ENCODE measurements at regions not wholly inside any gene's neighbourhood (a gene's known extent, or its start where the extent isn't known, plus 50 kb on each side); places are given as distances from the start of the nearest gene placed in this dataset.

GRCh38 chr1:81042225-81042624 is 758.5 kb upstream of the ADGRL2 start:
- no peaks in the 10 kb centered on the region for H3K4me1 ChIP-seq (ENCODE audit: control insufficient read depth in 2 of 2, insufficient read depth in 2 of 2, low read length in 1 of 2)
- H3K4me3 ChIP-seq (ENCODE audit: low read depth in 1 of 2, low read length in 2 of 2), result no peak overlapping the region
- no peaks in the 10 kb centered on the region for H3K9me3 ChIP-seq (ENCODE audit: control insufficient read depth in 2 of 2, insufficient read depth in 1 of 2, low read depth in 1 of 2, low read length in 1 of 2)
- H3K36me3 ChIP-seq (ENCODE audit: control insufficient read depth in 2 of 2, insufficient read depth in 2 of 2, low read length in 1 of 2), result no peaks in the 10 kb centered on the region
- no peaks in the 10 kb centered on the region for H3K27me3 ChIP-seq (ENCODE audit: control insufficient read depth in 1 of 2, insufficient read depth in 2 of 2, low read length in 2 of 2)
- 67 to 74% methylated on average over 1 of the region's 1 CpG for WGBS, 2 donors
- H3K27ac ChIP-seq (ENCODE audit: low read depth in 2 of 2, low read length in 1 of 2), result no peak overlapping the region

DNA sequence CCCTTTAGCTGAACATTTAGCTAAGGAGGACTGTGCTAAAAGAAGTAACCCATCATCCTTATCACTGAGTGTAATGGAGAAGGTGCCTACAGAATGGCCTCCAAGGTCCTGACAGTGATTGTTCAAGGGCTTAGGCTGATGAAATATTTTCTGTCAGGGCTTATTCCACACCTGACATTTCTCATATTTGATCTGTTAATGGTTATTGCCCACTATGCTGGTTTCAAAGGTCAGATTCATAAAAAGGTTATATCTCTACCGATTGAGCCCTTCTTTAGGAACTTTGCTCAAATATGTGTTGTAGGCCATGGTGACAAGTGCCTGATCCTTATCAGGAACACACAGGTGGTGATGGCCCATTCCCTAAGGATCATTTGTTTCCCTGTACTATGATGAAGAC is 766.4 kb upstream of the ADGRL2 start:
- H3K36me3 ChIP-seq (ENCODE audit: control insufficient read depth in 2 of 2, insufficient read depth in 2 of 2, low read length in 1 of 2), result no peaks in the 10 kb centered on the region
- H3K27ac ChIP-seq (ENCODE audit: low read depth in 2 of 2, low read length in 1 of 2), result no peak overlapping the region
- 40 to 69% methylated on average over 1 of the region's 1 CpG for WGBS, 2 donors
- no peaks in the 10 kb centered on the region for H3K4me1 ChIP-seq (ENCODE audit: control insufficient read depth in 2 of 2, insufficient read depth in 2 of 2, low read length in 1 of 2)
- no peak overlapping the region for H3K4me3 ChIP-seq (ENCODE audit: low read depth in 1 of 2, low read length in 2 of 2)
- H3K9me3 ChIP-seq (ENCODE audit: control insufficient read depth in 2 of 2, insufficient read depth in 1 of 2, low read depth in 1 of 2, low read length in 1 of 2), result no peaks in the 10 kb centered on the region
- H3K27me3 ChIP-seq (ENCODE audit: control insufficient read depth in 1 of 2, insufficient read depth in 2 of 2, low read length in 2 of 2), result no peaks in the 10 kb centered on the region

- 85 to 93% methylated on average over 5 of the region's 5 CpGs for WGBS, 2 donors
- no peaks in the 10 kb centered on the region for H3K9me3 ChIP-seq (ENCODE audit: control insufficient read depth in 2 of 2, insufficient read depth in 1 of 2, low read depth in 1 of 2, low read length in 1 of 2)
- no peak overlapping the region for H3K27ac ChIP-seq (ENCODE audit: low read depth in 2 of 2, low read length in 1 of 2)
- no peaks in the 10 kb centered on the region for H3K4me1 ChIP-seq (ENCODE audit: control insufficient read depth in 2 of 2, insufficient read depth in 2 of 2, low read length in 1 of 2)
- no peaks in the 10 kb centered on the region for H3K27me3 ChIP-seq (ENCODE audit: control insufficient read depth in 1 of 2, insufficient read depth in 2 of 2, low read length in 2 of 2)
- no peak overlapping the region for H3K4me3 ChIP-seq (ENCODE audit: low read depth in 1 of 2, low read length in 2 of 2)
- no peaks in the 10 kb centered on the region for H3K36me3 ChIP-seq (ENCODE audit: control insufficient read depth in 2 of 2, insufficient read depth in 2 of 2, low read length in 1 of 2)
These were observed 767.7 kb upstream of the ADGRL2 start for GRCh38 chr1:81032973-81033425.

- Histone ChIP-seq H3K4me3 (ENCODE audit: low read depth in 1 of 2, low read length in 2 of 2) (no peak overlapping the region), H3K4me1 (ENCODE audit: control insufficient read depth in 2 of 2, insufficient read depth in 2 of 2, low read length in 1 of 2) (no peaks in the 10 kb centered on the region), H3K27ac (ENCODE audit: low read depth in 2 of 2, low read length in 1 of 2) (no peak overlapping the region), H3K27me3 (ENCODE audit: control insufficient read depth in 1 of 2, insufficient read depth in 2 of 2, low read length in 2 of 2) (no peaks in the 10 kb centered on the region), H3K36me3 (ENCODE audit: control insufficient read depth in 2 of 2, insufficient read depth in 2 of 2, low read length in 1 of 2) (no peaks in the 10 kb centered on the region), H3K9me3 (ENCODE audit: control insufficient read depth in 2 of 2, insufficient read depth in 1 of 2, low read depth in 1 of 2, low read length in 1 of 2) (no peaks in the 10 kb centered on the region)
- 84 to 87% methylated on average over 7 of the region's 7 CpGs for WGBS, 2 donors
These were observed 768.4 kb upstream of the ADGRL2 start for GRCh38 chr1:81032374-81032773.

DNA sequence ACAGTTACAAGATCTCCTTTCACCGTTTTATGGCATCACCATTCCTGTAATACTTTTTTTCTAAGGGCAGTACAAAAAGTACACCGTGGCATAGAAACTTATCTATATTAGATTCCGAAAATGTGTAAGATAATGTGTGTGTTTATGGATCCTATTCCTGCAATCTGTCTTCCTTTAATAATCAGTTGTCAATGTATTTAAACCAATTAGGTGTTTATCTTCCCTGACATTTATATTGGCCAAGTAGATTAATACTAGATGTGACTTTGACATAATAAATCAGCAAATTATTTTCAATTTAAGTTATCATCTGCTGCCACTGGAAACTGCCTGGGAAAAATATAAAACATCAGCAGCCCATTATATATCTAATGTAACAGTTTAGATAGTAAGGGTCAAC is 770.3 kb upstream of the ADGRL2 start:
- Histone ChIP-seq H3K9me3 (ENCODE audit: control insufficient read depth in 2 of 2, insufficient read depth in 1 of 2, low read depth in 1 of 2, low read length in 1 of 2) (no peaks in the 10 kb centered on the region), H3K4me1 (ENCODE audit: control insufficient read depth in 2 of 2, insufficient read depth in 2 of 2, low read length in 1 of 2) (no peaks in the 10 kb centered on the region), H3K36me3 (ENCODE audit: control insufficient read depth in 2 of 2, insufficient read depth in 2 of 2, low read length in 1 of 2) (no peaks in the 10 kb centered on the region), H3K4me3 (ENCODE audit: low read depth in 1 of 2, low read length in 2 of 2) (no peak overlapping the region), H3K27ac (ENCODE audit: low read depth in 2 of 2, low read length in 1 of 2) (no peak overlapping the region), H3K27me3 (ENCODE audit: control insufficient read depth in 1 of 2, insufficient read depth in 2 of 2, low read length in 2 of 2) (no peaks in the 10 kb centered on the region)
- 67 to 81% methylated on average over 3 of the region's 3 CpGs for WGBS, 2 donors

GRCh38 chr1:81029266-81029665 is 771.5 kb upstream of the ADGRL2 start:
- no peaks in the 10 kb centered on the region for H3K4me1 ChIP-seq (ENCODE audit: control insufficient read depth in 2 of 2, insufficient read depth in 2 of 2, low read length in 1 of 2)
- no peak overlapping the region for H3K4me3 ChIP-seq (ENCODE audit: low read depth in 1 of 2, low read length in 2 of 2)
- no peaks in the 10 kb centered on the region for H3K9me3 ChIP-seq (ENCODE audit: control insufficient read depth in 2 of 2, insufficient read depth in 1 of 2, low read depth in 1 of 2, low read length in 1 of 2)
- H3K27ac ChIP-seq (ENCODE audit: low read depth in 2 of 2, low read length in 1 of 2), result no peak overlapping the region
- WGBS, 2 donors, result 91% methylated on average over 1 of the region's 1 CpG
- H3K36me3 ChIP-seq (ENCODE audit: control insufficient read depth in 2 of 2, insufficient read depth in 2 of 2, low read length in 1 of 2), result no peaks in the 10 kb centered on the region
- H3K27me3 ChIP-seq (ENCODE audit: control insufficient read depth in 1 of 2, insufficient read depth in 2 of 2, low read length in 2 of 2), result no peaks in the 10 kb centered on the region

GRCh38 chr1:81023187-81023724 is 777.5 kb upstream of the ADGRL2 start:
- WGBS, 2 donors, result 89 to 91% methylated on average over 5 of the region's 5 CpGs

DNA sequence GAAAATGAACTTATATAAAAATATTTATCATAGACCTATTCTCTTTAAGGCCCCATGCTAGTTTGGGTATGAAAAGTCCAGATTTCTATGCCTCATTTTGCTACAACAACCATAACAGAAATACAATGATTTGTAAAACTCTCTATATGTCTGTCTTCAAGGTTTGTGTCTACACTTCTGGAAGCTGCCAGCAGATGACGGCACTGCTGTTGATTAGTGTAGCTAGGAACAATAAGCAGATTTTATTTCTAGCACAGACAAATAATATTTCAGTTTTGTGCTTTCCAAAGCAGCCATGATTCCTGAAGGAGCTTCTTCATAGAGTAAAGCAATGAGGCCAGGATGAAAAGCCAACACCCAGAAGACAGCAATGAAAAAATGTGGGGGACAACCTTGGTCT is 779.6 kb upstream of the ADGRL2 start:
- Histone ChIP-seq H3K4me3 (ENCODE audit: low read depth in 1 of 2, low read length in 2 of 2) (no peak overlapping the region), H3K27me3 (ENCODE audit: control insufficient read depth in 1 of 2, insufficient read depth in 2 of 2, low read length in 2 of 2) (no peaks in the 10 kb centered on the region), H3K9me3 (ENCODE audit: control insufficient read depth in 2 of 2, insufficient read depth in 1 of 2, low read depth in 1 of 2, low read length in 1 of 2) (no peaks in the 10 kb centered on the region), H3K4me1 (ENCODE audit: control insufficient read depth in 2 of 2, insufficient read depth in 2 of 2, low read length in 1 of 2) (no peaks in the 10 kb centered on the region), H3K27ac (ENCODE audit: low read depth in 2 of 2, low read length in 1 of 2) (no peak overlapping the region), H3K36me3 (ENCODE audit: control insufficient read depth in 2 of 2, insufficient read depth in 2 of 2, low read length in 1 of 2) (no peaks in the 10 kb centered on the region)
- WGBS, 2 donors, result 69 to 72% methylated on average over 1 of the region's 1 CpG

More at GRCh38 chr1:81023187-81023724, 777.5 kb upstream of the ADGRL2 start:
- Histone ChIP-seq H3K27me3 (ENCODE audit: control insufficient read depth in 1 of 2, insufficient read depth in 2 of 2, low read length in 2 of 2) (no peaks in the 10 kb centered on the region), H3K36me3 (ENCODE audit: control insufficient read depth in 2 of 2, insufficient read depth in 2 of 2, low read length in 1 of 2) (no peaks in the 10 kb centered on the region), H3K4me3 (ENCODE audit: low read depth in 1 of 2, low read length in 2 of 2) (no peak overlapping the region), H3K4me1 (ENCODE audit: control insufficient read depth in 2 of 2, insufficient read depth in 2 of 2, low read length in 1 of 2) (no peaks in the 10 kb centered on the region), H3K27ac (ENCODE audit: low read depth in 2 of 2, low read length in 1 of 2) (no peak overlapping the region), H3K9me3 (ENCODE audit: control insufficient read depth in 2 of 2, insufficient read depth in 1 of 2, low read depth in 1 of 2, low read length in 1 of 2) (no peaks in the 10 kb centered on the region)

GRCh38 chr1:81020506-81020905 is 780.2 kb upstream of the ADGRL2 start:
- Histone ChIP-seq H3K4me1 (ENCODE audit: control insufficient read depth in 2 of 2, insufficient read depth in 2 of 2, low read length in 1 of 2) (no peaks in the 10 kb centered on the region), H3K9me3 (ENCODE audit: control insufficient read depth in 2 of 2, insufficient read depth in 1 of 2, low read depth in 1 of 2, low read length in 1 of 2) (no peaks in the 10 kb centered on the region), H3K27ac (ENCODE audit: low read depth in 2 of 2, low read length in 1 of 2) (no peak overlapping the region), H3K27me3 (ENCODE audit: control insufficient read depth in 1 of 2, insufficient read depth in 2 of 2, low read length in 2 of 2) (no peaks in the 10 kb centered on the region), H3K36me3 (ENCODE audit: control insufficient read depth in 2 of 2, insufficient read depth in 2 of 2, low read length in 1 of 2) (no peaks in the 10 kb centered on the region), H3K4me3 (ENCODE audit: low read depth in 1 of 2, low read length in 2 of 2) (no peak overlapping the region)
- 74 to 84% methylated on average over 1 of the region's 1 CpG for WGBS, 2 donors

DNA sequence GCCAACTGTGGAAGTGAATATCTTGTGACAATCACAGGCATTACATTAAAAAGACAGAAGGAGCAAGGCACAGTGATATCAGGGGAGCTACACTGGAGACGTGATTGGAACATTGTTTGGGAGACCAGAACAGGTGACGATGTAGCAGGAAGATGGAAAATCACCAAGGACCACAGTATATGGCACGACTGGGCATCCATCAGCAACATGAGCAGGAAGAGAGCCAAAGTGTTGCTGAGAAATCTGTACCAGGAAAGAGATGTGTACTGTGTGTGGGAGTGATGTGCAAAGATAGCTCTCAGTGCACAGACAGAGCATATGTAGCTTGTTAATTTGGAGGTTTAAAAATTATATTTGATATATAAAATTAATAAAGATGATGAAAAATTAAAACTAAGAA is 790.6 kb upstream of the ADGRL2 start:
- Histone ChIP-seq H3K4me1 (ENCODE audit: control insufficient read depth in 2 of 2, insufficient read depth in 2 of 2, low read length in 1 of 2) (no peaks in the 10 kb centered on the region), H3K4me3 (ENCODE audit: low read depth in 1 of 2, low read length in 2 of 2) (no peak overlapping the region), H3K36me3 (ENCODE audit: control insufficient read depth in 2 of 2, insufficient read depth in 2 of 2, low read length in 1 of 2) (no peaks in the 10 kb centered on the region), H3K9me3 (ENCODE audit: control insufficient read depth in 2 of 2, insufficient read depth in 1 of 2, low read depth in 1 of 2, low read length in 1 of 2) (no peaks in the 10 kb centered on the region), H3K27ac (ENCODE audit: low read depth in 2 of 2, low read length in 1 of 2) (no peak overlapping the region), H3K27me3 (ENCODE audit: control insufficient read depth in 1 of 2, insufficient read depth in 2 of 2, low read length in 2 of 2) (no peaks in the 10 kb centered on the region)
- 79 to 85% methylated on average over 3 of the region's 3 CpGs for WGBS, 2 donors

Data from esophagus (tissue), 2 donors.